ENCODE measurements at regions not wholly inside any gene's neighbourhood (a gene's known extent, or its start where the extent isn't known, plus 50 kb on each side); places are given as distances from the start of the nearest gene placed in this dataset.

GRCh38 chr1:56098946-56099345, 480.4 kb downstream of the PLPP3 start:
- H2AFZ ChIP-seq (ENCODE audit: control insufficient read depth, low read depth, low read length): no peak overlapping the region
- no peaks in the 10 kb centered on the region for H3K4me1 ChIP-seq (ENCODE audit: control insufficient read depth, insufficient read depth, low read length)
- no peak for FAIRE-seq
- no peak overlapping the region for H3K4me3 ChIP-seq
- no peak for DNase-seq (ENCODE audit: low read depth, low spot score)
- H4K20me1 ChIP-seq (ENCODE audit: control insufficient read depth, insufficient read depth): no peaks in the 10 kb centered on the region
- CTCF ChIA-PET: no interaction called here
- H3K27ac ChIP-seq (ENCODE audit: control insufficient read depth, insufficient read depth): no peak overlapping the region
- H3K9me3 ChIP-seq (replicated peaks; ENCODE audit: control insufficient read depth, insufficient read depth, low read length): no peaks in the 10 kb centered on the region; the same call in 2 of the 3 replicates
- POLR2A ChIA-PET: no interaction called here
- H3K27me3 ChIP-seq (replicated peaks in 1 of 2; ENCODE audit: control insufficient read depth in 2 of 2, insufficient read depth in 2 of 2, low read length in 1 of 2): no peaks in the 10 kb centered on the region
- in situ Hi-C loops (cut with MboI): no loop called here
- intact Hi-C loops (cut with micrococcal nuclease; ENCODE audit: unreplicated experiment): no loop called here
- TF ChIP-seq SREBF2 (IDR thresholded peaks at IDR 0.05; ENCODE audit: low read length) (no peak), PKNOX1 (IDR thresholded peaks at IDR 0.05) (no peak), POLR2AphosphoS2 (IDR thresholded peaks at IDR 0.05; ENCODE audit: low read depth, low read length) (no peak), FOS (IDR thresholded peaks at IDR 0.05; ENCODE audit: borderline replicate concordance, extremely low read depth, insufficient read length) (no peak), EZH2 (IDR thresholded peaks at IDR 0.05; ENCODE audit: borderline replicate concordance, control insufficient read depth, low read depth, low read length) (no peak), FOXK2 (IDR thresholded peaks at IDR 0.05) (no peak), SUZ12 (IDR thresholded peaks at IDR 0.05; ENCODE audit: unreplicated experiment) (no peak), BACH1 (IDR thresholded peaks at IDR 0.05; ENCODE audit: borderline replicate concordance) (no peak), POLR2AphosphoS5 (IDR thresholded peaks at IDR 0.05; ENCODE audit: low read length) (no peak), ZZZ3 (IDR thresholded peaks at IDR 0.05; ENCODE audit: control insufficient read depth, insufficient read length, low read depth) (no peak), CHD1 (IDR thresholded peaks at IDR 0.05; ENCODE audit: low read depth, low read length) (no peak), TCF12 (IDR thresholded peaks at IDR 0.05; ENCODE audit: low read depth, low read length) (no peak), SMAD1 (IDR thresholded peaks at IDR 0.05; ENCODE audit: low read depth, partially characterized antibody) (no peak)
- WGBS (ENCODE audit: insufficient coverage, insufficient replicate concordance, low lambda C conversion rate, missing lambda C conversion rate): 73% methylated on average over 2 of the region's 2 CpGs
- RAD21 ChIA-PET (ENCODE audit: unreplicated experiment): no interaction called here
- SMC1A ChIA-PET (ENCODE audit: uncharacterized antibody, unreplicated experiment): no interaction called here
- H3K36me3 ChIP-seq (ENCODE audit: control insufficient read depth in 2 of 2, insufficient read depth in 2 of 2, low read length in 1 of 2): no peaks in the 10 kb centered on the region
- no peak for ATAC-seq
- H3K4me2 ChIP-seq (ENCODE audit: control insufficient read depth, insufficient read depth): no peak overlapping the region
- BruUV-seq (replicated peaks): no TSS peak
- H3K79me2 ChIP-seq (ENCODE audit: control insufficient read depth, insufficient read depth, low read length): no peaks in the 10 kb centered on the region
- no peak overlapping the region for H3K9ac ChIP-seq (ENCODE audit: control insufficient read depth, insufficient read depth, low read length)
